A549 (cell line): ENCODE measurements at regions not wholly inside any gene's neighbourhood (a gene's known extent, or its start where the extent isn't known, plus 50 kb on each side); places are given as distances from the start of the nearest gene placed in this dataset.

Experiments used
- ATOH8 ChIP-seq: fragments of 250-450 bp; sonication (Bioruptor Pico); IDR thresholded peaks from 2 replicates; pipeline ENCODE4 v1.5.0; 2020; ENCODE audit warnings: low read depth, mild to moderate bottlenecking, moderate library complexity
- BHLHE40 ChIP-seq: IDR thresholded peaks from 2 replicates; pipeline ENCODE4 v1.6.1; 2012; ENCODE audit warnings: low read depth, low read length, inconsistent platforms
- CTCF ChIP-seq: fragments of >200 bp; sonication (Bioruptor Twin); formaldehyde crosslinking; IDR thresholded peaks from 3 replicates; pipeline ENCODE4 v1.5.1; 2016
- EP300 ChIP-seq, 2 experiments: fragments of >200 bp; sonication (Bioruptor Twin); formaldehyde crosslinking; IDR thresholded peaks; 2 replicates in 1 of 2; 3 replicates in 1 of 2; pipeline ENCODE4 v1.6.1; 2016 to 2017
- ESRRA ChIP-seq: fragments of 150-350 bp; IDR thresholded peaks from 2 replicates; pipeline ENCODE4 v1.6.1; 2014; ENCODE audit warnings: mild to moderate bottlenecking, low read length, borderline replicate concordance
- FOSB ChIP-seq: fragments of 250-450 bp; sonication (Bioruptor Pico); IDR thresholded peaks from 2 replicates; pipeline ENCODE4 v1.5.0; 2020; ENCODE audit warnings: mild to moderate bottlenecking, moderate library complexity
- HMGXB4 ChIP-seq: fragments of 250-450 bp; sonication (Bioruptor Pico); IDR thresholded peaks from 2 replicates; pipeline ENCODE4 v1.5.0; 2021; ENCODE audit warnings: mild to moderate bottlenecking, moderate library complexity, borderline replicate concordance
- MAFK ChIP-seq: fragments of 450-650 bp; IDR thresholded peaks from 2 replicates; pipeline ENCODE4 v1.6.1; 2014; ENCODE audit not compliant: partially characterized antibody
- MAX ChIP-seq: IDR thresholded peaks from 2 replicates; pipeline ENCODE4 v1.6.1; 2012
- POLR2A ChIP-seq: IDR thresholded peaks from 2 replicates; pipeline ENCODE4 v1.6.1; 2012; ENCODE audit warnings: mild to moderate bottlenecking, low read length
- RFX5 ChIP-seq: fragments of 450-650 bp; IDR thresholded peaks from 2 replicates; pipeline ENCODE4 v1.7.1; 2014; ENCODE audit warnings: antibody characterized with exemption, mild to moderate bottlenecking, moderate library complexity
- USF2 ChIP-seq: fragments of 450-650 bp; IDR thresholded peaks from 2 replicates; pipeline ENCODE4 v1.6.1; 2014; ENCODE audit warnings: antibody characterized with exemption

- TF ChIP-seq FOSB (CRISPR knock-in tag) (no peak), CTCF (no peak), MAX (no peak), BHLHE40 (no peak), USF2 (no peak), EP300 (IDR thresholded peaks at IDR 0.05) (no peak), HMGXB4 (CRISPR knock-in tag) (no peak), POLR2A (no peak), ATOH8 (CRISPR knock-in tag) (no peak), MAFK (no peak), ESRRA (no peak), RFX5 (no peak)
Observed at GRCh38 chr22:27230189-27230588, 571.4 kb downstream of the MN1 start.
